Breast epithelium (tissue), 3 donors: ENCODE measurements at regions not wholly inside any gene's neighbourhood (a gene's known extent, or its start where the extent isn't known, plus 50 kb on each side); places are given as distances from the start of the nearest gene placed in this dataset.

Experiments used
- CTCF ChIP-seq, 3 donors: fragments of 450-650 bp; IDR thresholded peaks; one replicate each; pipeline ENCODE4 v1.5.1; 2016 to 2017; ENCODE audit warnings: antibody characterized with exemption in 3 of 3, mild to moderate bottlenecking in 3 of 3, moderate library complexity in 3 of 3
- POLR2A ChIP-seq: fragments of 450-650 bp; IDR thresholded peaks from one replicate; pipeline ENCODE4 v1.6.1; 2016; ENCODE audit warnings: antibody characterized with exemption, mild to moderate bottlenecking, moderate library complexity
- POLR2AphosphoS5 ChIP-seq, 3 donors: sonication (generic); formaldehyde crosslinking; IDR thresholded peaks; one replicate each; pipeline ENCODE4 v1.6.1; 2017; ENCODE audit warnings: antibody characterized with exemption in 3 of 3

- TF ChIP-seq CTCF (IDR thresholded peaks at IDR 0.05), result no peak
- TF ChIP-seq POLR2AphosphoS5 (IDR thresholded peaks at IDR 0.05), result no peak
- no peak for TF ChIP-seq POLR2A
Observed at GRCh38 chr2:10972683-10973433, 61.1 kb downstream of the KCNF1 start.
